ENCODE measurements at regions not wholly inside any gene's neighbourhood (a gene's known extent, or its start where the extent isn't known, plus 50 kb on each side); places are given as distances from the start of the nearest gene placed in this dataset.

- TF ChIP-seq POLR2AphosphoS5 (IDR thresholded peaks at IDR 0.05): no peak
- TF ChIP-seq POLR2A (IDR thresholded peaks at IDR 0.05): no peak
- TF ChIP-seq CTCF (IDR thresholded peaks at IDR 0.05): no peak
- no peak for TF ChIP-seq EP300 (IDR thresholded peaks at IDR 0.05)
Measured at GRCh38 chr5:160926428-160926827, 74.4 kb upstream of the ATP10B start.

Data from upper lobe of left lung (tissue), 4 donors.